ENCODE measurements at regions not wholly inside any gene's neighbourhood (a gene's known extent, or its start where the extent isn't known, plus 50 kb on each side); places are given as distances from the start of the nearest gene placed in this dataset.

GRCh38 chr1:199675937-199676336 lies 351.6 kb upstream of the NR5A2 start:
- Histone ChIP-seq H3K9me3 (no peaks in the 10 kb centered on the region), H3K36me3 (ENCODE audit: control insufficient read depth in 2 of 2, extremely low read depth in 1 of 2, insufficient read depth in 1 of 2, low read length in 1 of 2) (no peaks in the 10 kb centered on the region), H3K27ac (ENCODE audit: low read length) (no peak overlapping the region), H3K4me1 (ENCODE audit: control insufficient read depth in 1 of 2, extremely low read depth in 1 of 2, insufficient read depth in 2 of 2, low read length in 2 of 2) (no peaks in the 10 kb centered on the region), H3K4me3 (ENCODE audit: control insufficient read depth in 1 of 2, extremely low read depth in 1 of 2, low read length in 1 of 2) (no peak overlapping the region), H3K27me3 (replicated peaks in 1 of 2; ENCODE audit: control insufficient read depth in 2 of 2, extremely low read depth in 1 of 2, insufficient read depth in 2 of 2, low read length in 1 of 2) (no peaks in the 10 kb centered on the region)
- no CpG with 5 or more reads among the region's 3 CpGs for WGBS (ENCODE audit: insufficient coverage)
- Mint-ChIP-seq H3K27ac (no peak overlapping the region), H3K9me3 (no peaks in the 10 kb centered on the region), H3K4me3 (no peak overlapping the region), H3K27me3 (peaks cover 9 to 10% of the 10 kb centered on the region in 2 donors), H3K36me3 (no peaks in the 10 kb centered on the region), H3K4me1 (no peaks in the 10 kb centered on the region)
- ATAC-seq (replicated peaks in 1 of 4), result no peak
- POLR2A ChIA-PET, result no interaction called here
- no peak for DNase-seq
- CTCF ChIA-PET, result interaction anchor here in 1 of 2 donors (0.6 to 0.8 kb wide), 2 partner anchors 9 to 13 kb away, joined by 3 read pairs; no protein-coding TSS in a partner anchor

DNA sequence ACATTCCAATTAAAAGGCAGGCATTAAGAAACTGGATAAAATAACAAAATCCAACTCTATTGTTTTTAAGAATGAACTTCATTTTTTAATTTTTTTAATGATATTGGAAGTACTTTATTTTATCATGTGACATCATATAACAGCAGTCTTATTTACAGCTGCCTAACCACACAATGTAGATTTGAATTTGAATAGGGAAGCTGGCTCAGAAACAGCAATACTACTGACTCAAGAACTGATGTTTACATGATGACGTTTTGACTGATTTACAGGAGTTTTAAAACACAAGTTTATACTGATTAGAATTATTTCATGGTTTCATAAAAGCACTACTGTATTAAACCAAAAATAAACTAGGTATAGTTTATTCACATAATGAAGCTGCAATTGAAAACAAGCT lies 348.7 kb upstream of the NR5A2 start:
- Mint-ChIP-seq H3K4me1 (no peaks in the 10 kb centered on the region), H3K36me3 (no peaks in the 10 kb centered on the region), H3K9me3 (no peaks in the 10 kb centered on the region), H3K27me3 (peaks cover 5 to 9% of the 10 kb centered on the region in 2 donors), H3K4me3 (no peak overlapping the region), H3K27ac (no peak overlapping the region)
- POLR2A ChIA-PET, result no interaction called here
- Histone ChIP-seq H3K36me3 (ENCODE audit: control insufficient read depth in 2 of 2, extremely low read depth in 1 of 2, insufficient read depth in 1 of 2, low read length in 1 of 2) (no peaks in the 10 kb centered on the region), H3K4me1 (ENCODE audit: control insufficient read depth in 1 of 2, extremely low read depth in 1 of 2, insufficient read depth in 2 of 2, low read length in 2 of 2) (no peaks in the 10 kb centered on the region), H3K4me3 (ENCODE audit: control insufficient read depth in 1 of 2, extremely low read depth in 1 of 2, low read length in 1 of 2) (no peak overlapping the region), H3K27ac (ENCODE audit: low read length) (no peak overlapping the region), H3K27me3 (replicated peaks in 1 of 2; ENCODE audit: control insufficient read depth in 2 of 2, extremely low read depth in 1 of 2, insufficient read depth in 2 of 2, low read length in 1 of 2) (no peaks in the 10 kb centered on the region), H3K9me3 (no peaks in the 10 kb centered on the region)
- ATAC-seq (replicated peaks in 1 of 4) (no peak), DNase-seq (no peak)
- CTCF ChIA-PET, result interaction anchor here in 1 of 2 donors (1.5 kb wide), 1 partner anchor 832 kb away, joined by 3 read pairs; no protein-coding TSS in a partner anchor
- no CpG with 5 or more reads among the region's 1 CpG for WGBS (ENCODE audit: insufficient coverage)

DNA sequence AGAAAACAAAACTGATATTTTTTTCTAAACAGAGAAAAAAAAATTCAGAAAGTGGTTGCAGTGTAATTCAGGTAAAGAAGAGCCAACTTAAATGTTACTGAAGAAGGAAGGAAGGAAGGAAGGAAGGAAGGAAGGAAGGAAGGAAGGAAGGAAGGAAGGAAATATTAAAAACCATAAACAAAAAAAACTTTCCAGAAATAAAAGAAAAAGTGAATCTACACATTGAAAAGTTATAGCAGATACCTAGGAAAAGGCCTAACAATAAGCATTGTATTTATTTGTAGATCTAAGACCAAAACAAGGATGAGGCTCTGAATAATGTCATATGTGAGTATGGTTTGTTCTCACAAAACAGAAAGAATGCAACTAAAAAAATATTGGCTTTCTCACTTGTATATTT lies 345.4 kb upstream of the NR5A2 start:
- no peak for ATAC-seq (replicated peaks in 1 of 4)
- Histone ChIP-seq H3K36me3 (ENCODE audit: control insufficient read depth in 2 of 2, extremely low read depth in 1 of 2, insufficient read depth in 1 of 2, low read length in 1 of 2) (no peaks in the 10 kb centered on the region), H3K4me1 (ENCODE audit: control insufficient read depth in 1 of 2, extremely low read depth in 1 of 2, insufficient read depth in 2 of 2, low read length in 2 of 2) (no peaks in the 10 kb centered on the region), H3K4me3 (ENCODE audit: control insufficient read depth in 1 of 2, extremely low read depth in 1 of 2, low read length in 1 of 2) (no peak overlapping the region), H3K27me3 (replicated peaks in 1 of 2; ENCODE audit: control insufficient read depth in 2 of 2, extremely low read depth in 1 of 2, insufficient read depth in 2 of 2, low read length in 1 of 2) (no peaks in the 10 kb centered on the region), H3K27ac (ENCODE audit: low read length) (no peak overlapping the region), H3K9me3 (no peaks in the 10 kb centered on the region)
- Mint-ChIP-seq H3K36me3 (no peaks in the 10 kb centered on the region), H3K9me3 (no peaks in the 10 kb centered on the region), H3K27me3 (peaks cover 3 to 4% of the 10 kb centered on the region in 2 donors), H3K4me3 (no peak overlapping the region), H3K4me1 (no peaks in the 10 kb centered on the region), H3K27ac (no peak overlapping the region)
- DNase-seq, result no peak
- POLR2A ChIA-PET, result no interaction called here
- CTCF ChIA-PET, result interaction anchor here in 1 of 2 donors (0.7 kb wide), 1 partner anchor 85 kb away, joined by 3 read pairs; no protein-coding TSS in a partner anchor

- Histone ChIP-seq H3K4me3 (ENCODE audit: control insufficient read depth in 1 of 2, extremely low read depth in 1 of 2, low read length in 1 of 2) (no peak overlapping the region), H3K36me3 (ENCODE audit: control insufficient read depth in 2 of 2, extremely low read depth in 1 of 2, insufficient read depth in 1 of 2, low read length in 1 of 2) (no peaks in the 10 kb centered on the region), H3K27me3 (replicated peaks in 1 of 2; ENCODE audit: control insufficient read depth in 2 of 2, extremely low read depth in 1 of 2, insufficient read depth in 2 of 2, low read length in 1 of 2) (no peaks in the 10 kb centered on the region), H3K27ac (ENCODE audit: low read length) (no peak overlapping the region), H3K4me1 (ENCODE audit: control insufficient read depth in 1 of 2, extremely low read depth in 1 of 2, insufficient read depth in 2 of 2, low read length in 2 of 2) (no peaks in the 10 kb centered on the region), H3K9me3 (no peaks in the 10 kb centered on the region)
- peaks cover 11% of the 10 kb centered on the region in 2 donors for H3K27me3 Mint-ChIP-seq
- no peaks in the 10 kb centered on the region for H3K36me3 Mint-ChIP-seq
- POLR2A ChIA-PET, result interaction anchor here in 1 of 2 donors (0.6 kb wide), 1 partner anchor 555 kb away, joined by 3 read pairs; no protein-coding TSS in a partner anchor
- no peak overlapping the region for H3K4me3 Mint-ChIP-seq
- H3K27ac Mint-ChIP-seq, result no peak overlapping the region
- DNase-seq (peak in 9 of 35 experiments; percentile 0 to 59 (median 5)), ATAC-seq (replicated peaks in 1 of 4) (peak in 2 of 4 experiments; percentile 41 to 59)
- no peaks in the 10 kb centered on the region for H3K4me1 Mint-ChIP-seq
- CTCF ChIA-PET, result interaction anchor here (0.6 to 3.0 kb wide), 15 partner anchors 9 to 1117 kb away, joined by 3 to 18 read pairs (median 3); no protein-coding TSS in a partner anchor
- 100% methylated on average over 1 of the region's 1 CpG for WGBS (ENCODE audit: insufficient coverage)
- no peaks in the 10 kb centered on the region for H3K9me3 Mint-ChIP-seq
These were observed 342.7 kb upstream of the NR5A2 start for GRCh38 chr1:199684686-199685273.

DNA sequence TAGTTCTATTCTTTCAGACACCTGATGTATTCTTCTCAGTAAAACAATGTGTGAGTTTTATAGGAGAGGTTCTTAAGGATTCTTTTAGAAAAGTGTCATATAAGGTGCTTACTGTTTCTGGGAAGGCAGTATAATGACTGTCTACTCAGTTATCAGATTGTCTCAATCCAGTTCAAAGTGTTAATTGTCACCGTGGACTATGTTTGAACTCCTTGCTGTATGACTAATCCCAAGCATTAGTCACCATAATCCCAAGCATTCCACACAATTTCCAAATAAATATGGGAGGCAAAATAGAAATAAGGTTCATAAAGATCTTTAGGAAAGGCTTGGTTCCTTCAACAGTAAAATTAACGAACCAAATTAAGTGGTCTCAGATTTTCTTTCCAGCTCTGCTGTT lies 342.1 kb upstream of the NR5A2 start:
- ATAC-seq (replicated peaks in 1 of 4), result no peak
- POLR2A ChIA-PET, result no interaction called here
- no peaks in the 10 kb centered on the region for H3K36me3 ChIP-seq (ENCODE audit: control insufficient read depth in 2 of 2, extremely low read depth in 1 of 2, insufficient read depth in 1 of 2, low read length in 1 of 2)
- CTCF ChIA-PET, result interaction anchor here (0.6 to 3.0 kb wide), 11 partner anchors 9 to 1116 kb away, joined by 3 to 18 read pairs (median 3); no protein-coding TSS in a partner anchor
- Mint-ChIP-seq H3K27ac (no peak overlapping the region), H3K27me3 (peaks cover 11% of the 10 kb centered on the region in 2 donors), H3K9me3 (no peaks in the 10 kb centered on the region), H3K4me3 (no peak overlapping the region), H3K36me3 (no peaks in the 10 kb centered on the region), H3K4me1 (no peaks in the 10 kb centered on the region)
- H3K9me3 ChIP-seq, result no peaks in the 10 kb centered on the region
- WGBS (ENCODE audit: insufficient coverage), result 60% methylated on average over 1 of the region's 2 CpGs
- H3K27ac ChIP-seq (ENCODE audit: low read length), result no peak overlapping the region
- H3K4me1 ChIP-seq (ENCODE audit: control insufficient read depth in 1 of 2, extremely low read depth in 1 of 2, insufficient read depth in 2 of 2, low read length in 2 of 2), result no peaks in the 10 kb centered on the region
- no peak for DNase-seq
- no peaks in the 10 kb centered on the region for H3K27me3 ChIP-seq (replicated peaks in 1 of 2; ENCODE audit: control insufficient read depth in 2 of 2, extremely low read depth in 1 of 2, insufficient read depth in 2 of 2, low read length in 1 of 2)
- H3K4me3 ChIP-seq (ENCODE audit: control insufficient read depth in 1 of 2, extremely low read depth in 1 of 2, low read length in 1 of 2), result no peak overlapping the region

DNA sequence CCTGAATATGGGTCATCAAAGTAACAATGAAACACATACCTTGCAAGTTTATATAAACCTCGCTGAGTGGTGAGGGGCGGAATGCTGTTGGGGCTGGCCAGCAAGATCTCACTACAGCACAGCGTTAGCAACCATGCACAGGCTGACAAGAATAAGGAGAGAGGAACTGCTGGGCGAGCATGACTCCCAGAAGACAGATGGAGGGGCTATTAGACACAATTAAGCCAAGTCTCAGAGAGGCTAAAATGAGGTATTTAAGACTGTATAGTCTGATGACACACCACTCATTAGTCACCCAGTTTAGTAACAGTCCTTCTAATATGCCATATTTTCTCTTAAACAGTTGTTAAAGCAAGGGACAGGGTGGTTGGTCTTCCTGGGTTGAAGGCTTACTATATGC lies 340.2 kb upstream of the NR5A2 start:
- Mint-ChIP-seq H3K4me3 (no peak overlapping the region), H3K27me3 (peaks cover 17 to 22% of the 10 kb centered on the region in 2 donors), H3K36me3 (no peaks in the 10 kb centered on the region), H3K9me3 (no peaks in the 10 kb centered on the region), H3K27ac (no peak overlapping the region), H3K4me1 (no peaks in the 10 kb centered on the region)
- no peaks in the 10 kb centered on the region for H3K9me3 ChIP-seq
- no peak overlapping the region for H3K27ac ChIP-seq (ENCODE audit: low read length)
- no peak overlapping the region for H3K4me3 ChIP-seq (ENCODE audit: control insufficient read depth in 1 of 2, extremely low read depth in 1 of 2, low read length in 1 of 2)
- H3K27me3 ChIP-seq (replicated peaks in 1 of 2; ENCODE audit: control insufficient read depth in 2 of 2, extremely low read depth in 1 of 2, insufficient read depth in 2 of 2, low read length in 1 of 2), result peaks cover 0 to 7% of the 10 kb centered on the region in 2 experiments
- DNase-seq (no peak), ATAC-seq (replicated peaks in 1 of 4) (no peak)
- POLR2A ChIA-PET, result no interaction called here
- no peaks in the 10 kb centered on the region for H3K36me3 ChIP-seq (ENCODE audit: control insufficient read depth in 2 of 2, extremely low read depth in 1 of 2, insufficient read depth in 1 of 2, low read length in 1 of 2)
- CTCF ChIA-PET, result interaction anchor here in 1 of 2 donors (0.6 to 1.0 kb wide), 3 partner anchors 593 to 804 kb away, joined by 3 read pairs; no protein-coding TSS in a partner anchor
- WGBS (ENCODE audit: insufficient coverage), result no CpG with 5 or more reads among the region's 4 CpGs
- H3K4me1 ChIP-seq (ENCODE audit: control insufficient read depth in 1 of 2, extremely low read depth in 1 of 2, insufficient read depth in 2 of 2, low read length in 2 of 2), result no peaks in the 10 kb centered on the region
